HCT116 (cell line): ENCODE measurements at regions not wholly inside any gene's neighbourhood (a gene's known extent, or its start where the extent isn't known, plus 50 kb on each side); places are given as distances from the start of the nearest gene placed in this dataset.

ENCODE experiments used
- CBX3 ChIP-seq: IDR thresholded peaks from 2 replicates; pipeline ENCODE4 v1.6.1; 2012; ENCODE audit warnings: low read depth
- CEBPB ChIP-seq: IDR thresholded peaks from 2 replicates; pipeline ENCODE4 v1.6.1; 2012; ENCODE audit warnings: low read depth
- EGR1 ChIP-seq: IDR thresholded peaks from 2 replicates; pipeline ENCODE4 v1.6.1; 2012; ENCODE audit warnings: low read depth
- EZH2 ChIP-seq: fragments of 200-600 bp; sonication (generic); IDR thresholded peaks from 2 replicates; pipeline ENCODE4 v1.6.1; 2017; ENCODE audit warnings: antibody characterized with exemption, mixed run types
- EZH2phosphoT487 ChIP-seq: fragments of 200-600 bp; IDR thresholded peaks from 2 replicates; pipeline ENCODE4 v1.6.1; 2018; ENCODE audit warnings: antibody characterized with exemption, borderline replicate concordance
- POLR2AphosphoS5 ChIP-seq: IDR thresholded peaks from 2 replicates; pipeline ENCODE4 v1.6.1; 2011; ENCODE audit warnings: mild to moderate bottlenecking, low read depth, low read length, moderate library complexity
- SIN3A ChIP-seq: IDR thresholded peaks from 2 replicates; pipeline ENCODE4 v1.6.1; 2012; ENCODE audit warnings: low read depth
- SP1 ChIP-seq: IDR thresholded peaks from 2 replicates; pipeline ENCODE4 v1.6.1; 2012; ENCODE audit warnings: low read depth
- TCF7L2 ChIP-seq: IDR thresholded peaks from 2 replicates; pipeline ENCODE4 v1.7.0; 2011; ENCODE audit warnings: borderline replicate concordance, inconsistent platforms; ENCODE audit not compliant: insufficient read depth, insufficient read length; ENCODE audit errors: extremely low read depth
- TF ChIP-seq, protein P1 (sequence below), 3 experiments: fragments of 200-600 bp in 1 of 3; sonication (generic) in 1 of 3; IDR thresholded peaks in 2 of 3; conservative IDR thresholded peaks in 1 of 3; 2 replicates each; pipeline ENCODE4 v1.5.1; 2012 to 2017; ENCODE audit warnings: low read depth in 2 of 3, low read length in 2 of 3, antibody characterized with exemption in 1 of 3, borderline replicate concordance in 1 of 3, control low read depth in 1 of 3, mild to moderate bottlenecking in 1 of 3, mixed read lengths in 1 of 3, mixed run types in 1 of 3, moderate library complexity in 1 of 3; ENCODE audit not compliant: insufficient read depth in 1 of 3
- TF ChIP-seq, protein P2 (sequence below): IDR thresholded peaks from 2 replicates; pipeline ENCODE4 v1.6.1; 2012; ENCODE audit warnings: low read depth
- TF ChIP-seq, protein P3 (sequence below): IDR thresholded peaks from 2 replicates; pipeline ENCODE4 v1.6.1; 2012
- TF ChIP-seq, protein P4 (sequence below): IDR thresholded peaks from 2 replicates; pipeline ENCODE4 v1.6.1; 2012

DNA sequence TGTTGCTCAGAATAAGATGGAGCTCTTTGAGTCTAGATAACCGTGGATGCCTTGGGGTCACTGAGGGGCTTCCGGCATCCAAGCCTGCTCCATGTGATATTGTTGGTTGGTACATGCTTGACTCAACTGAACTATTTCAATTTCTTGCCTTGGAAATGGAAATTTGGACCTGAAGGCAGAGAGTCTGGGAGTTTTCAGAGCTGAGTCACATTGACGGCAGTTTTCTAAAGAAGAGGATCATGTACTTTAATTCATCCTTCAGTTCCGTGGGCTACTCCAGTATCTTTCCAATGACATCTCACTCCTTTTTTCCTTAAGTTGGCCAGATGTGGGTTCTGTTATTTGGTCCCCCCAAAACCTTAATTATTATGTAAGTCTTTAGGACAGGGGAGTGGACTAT, 100.5 kb downstream of the MFAP3L start:
- TF ChIP-seq EGR1: no peak
- TF ChIP-seq, protein P1, sequence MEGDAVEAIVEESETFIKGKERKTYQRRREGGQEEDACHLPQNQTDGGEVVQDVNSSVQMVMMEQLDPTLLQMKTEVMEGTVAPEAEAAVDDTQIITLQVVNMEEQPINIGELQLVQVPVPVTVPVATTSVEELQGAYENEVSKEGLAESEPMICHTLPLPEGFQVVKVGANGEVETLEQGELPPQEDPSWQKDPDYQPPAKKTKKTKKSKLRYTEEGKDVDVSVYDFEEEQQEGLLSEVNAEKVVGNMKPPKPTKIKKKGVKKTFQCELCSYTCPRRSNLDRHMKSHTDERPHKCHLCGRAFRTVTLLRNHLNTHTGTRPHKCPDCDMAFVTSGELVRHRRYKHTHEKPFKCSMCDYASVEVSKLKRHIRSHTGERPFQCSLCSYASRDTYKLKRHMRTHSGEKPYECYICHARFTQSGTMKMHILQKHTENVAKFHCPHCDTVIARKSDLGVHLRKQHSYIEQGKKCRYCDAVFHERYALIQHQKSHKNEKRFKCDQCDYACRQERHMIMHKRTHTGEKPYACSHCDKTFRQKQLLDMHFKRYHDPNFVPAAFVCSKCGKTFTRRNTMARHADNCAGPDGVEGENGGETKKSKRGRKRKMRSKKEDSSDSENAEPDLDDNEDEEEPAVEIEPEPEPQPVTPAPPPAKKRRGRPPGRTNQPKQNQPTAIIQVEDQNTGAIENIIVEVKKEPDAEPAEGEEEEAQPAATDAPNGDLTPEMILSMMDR (IDR thresholded peaks at IDR 0.05 in 2 of 3, conservative IDR thresholded peaks at IDR 0.05 in 1 of 3; ENCODE audit: borderline replicate concordance in 1 of 3, insufficient read depth in 1 of 3, low read depth in 2 of 3, low read length in 2 of 3): no peak
- no peak for TF ChIP-seq EZH2phosphoT487
- no peak for TF ChIP-seq CBX3
- no peak for TF ChIP-seq TCF7L2
- no peak for TF ChIP-seq POLR2AphosphoS5
- TF ChIP-seq, protein P2, sequence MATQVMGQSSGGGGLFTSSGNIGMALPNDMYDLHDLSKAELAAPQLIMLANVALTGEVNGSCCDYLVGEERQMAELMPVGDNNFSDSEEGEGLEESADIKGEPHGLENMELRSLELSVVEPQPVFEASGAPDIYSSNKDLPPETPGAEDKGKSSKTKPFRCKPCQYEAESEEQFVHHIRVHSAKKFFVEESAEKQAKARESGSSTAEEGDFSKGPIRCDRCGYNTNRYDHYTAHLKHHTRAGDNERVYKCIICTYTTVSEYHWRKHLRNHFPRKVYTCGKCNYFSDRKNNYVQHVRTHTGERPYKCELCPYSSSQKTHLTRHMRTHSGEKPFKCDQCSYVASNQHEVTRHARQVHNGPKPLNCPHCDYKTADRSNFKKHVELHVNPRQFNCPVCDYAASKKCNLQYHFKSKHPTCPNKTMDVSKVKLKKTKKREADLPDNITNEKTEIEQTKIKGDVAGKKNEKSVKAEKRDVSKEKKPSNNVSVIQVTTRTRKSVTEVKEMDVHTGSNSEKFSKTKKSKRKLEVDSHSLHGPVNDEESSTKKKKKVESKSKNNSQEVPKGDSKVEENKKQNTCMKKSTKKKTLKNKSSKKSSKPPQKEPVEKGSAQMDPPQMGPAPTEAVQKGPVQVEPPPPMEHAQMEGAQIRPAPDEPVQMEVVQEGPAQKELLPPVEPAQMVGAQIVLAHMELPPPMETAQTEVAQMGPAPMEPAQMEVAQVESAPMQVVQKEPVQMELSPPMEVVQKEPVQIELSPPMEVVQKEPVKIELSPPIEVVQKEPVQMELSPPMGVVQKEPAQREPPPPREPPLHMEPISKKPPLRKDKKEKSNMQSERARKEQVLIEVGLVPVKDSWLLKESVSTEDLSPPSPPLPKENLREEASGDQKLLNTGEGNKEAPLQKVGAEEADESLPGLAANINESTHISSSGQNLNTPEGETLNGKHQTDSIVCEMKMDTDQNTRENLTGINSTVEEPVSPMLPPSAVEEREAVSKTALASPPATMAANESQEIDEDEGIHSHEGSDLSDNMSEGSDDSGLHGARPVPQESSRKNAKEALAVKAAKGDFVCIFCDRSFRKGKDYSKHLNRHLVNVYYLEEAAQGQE: no peak
- no peak for TF ChIP-seq CEBPB
- no peak for TF ChIP-seq SP1
- TF ChIP-seq, protein P3, sequence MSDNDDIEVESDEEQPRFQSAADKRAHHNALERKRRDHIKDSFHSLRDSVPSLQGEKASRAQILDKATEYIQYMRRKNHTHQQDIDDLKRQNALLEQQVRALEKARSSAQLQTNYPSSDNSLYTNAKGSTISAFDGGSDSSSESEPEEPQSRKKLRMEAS: no peak
- TF ChIP-seq, protein P4, sequence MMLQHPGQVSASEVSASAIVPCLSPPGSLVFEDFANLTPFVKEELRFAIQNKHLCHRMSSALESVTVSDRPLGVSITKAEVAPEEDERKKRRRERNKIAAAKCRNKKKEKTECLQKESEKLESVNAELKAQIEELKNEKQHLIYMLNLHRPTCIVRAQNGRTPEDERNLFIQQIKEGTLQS: no peak
- no peak for TF ChIP-seq EZH2
- TF ChIP-seq SIN3A: no peak
